Body of pancreas (tissue), 4 donors: ENCODE measurements at regions not wholly inside any gene's neighbourhood (a gene's known extent, or its start where the extent isn't known, plus 50 kb on each side); places are given as distances from the start of the nearest gene placed in this dataset.

ENCODE experiments used
- ATAC-seq: fragments of 150-250 bp; one replicate; pipeline ENCODE4 v1.9.1; 2016
- DNase-seq, 4 donors: peaks; one replicate each; pipeline ENCODE4 v3.0.0-alpha.2; 2019
- H3K27ac ChIP-seq, 4 donors: fragments of 200-600 bp; sonication (generic); 1 replicate in 3 of 4; 2 replicates in 1 of 4; pipeline versions ENCODE4 v1.5.1 to v1.6.1; 2016 to 2019; ENCODE audit warnings: mild to moderate bottlenecking in 1 of 4, mixed read lengths in 1 of 4, moderate library complexity in 1 of 4
- H3K27me3 ChIP-seq, 2 donors: fragments of 200-600 bp; sonication (generic); one replicate each; pipeline ENCODE4 v1.6.0; 2016; ENCODE audit warnings: mild to moderate bottlenecking in 1 of 2
- H3K36me3 ChIP-seq, 2 donors: fragments of 200-600 bp; sonication (generic); replicated peaks in 1 of 2; 2 replicates each; pipeline ENCODE4 v1.5.1; 2016; ENCODE audit warnings: low read depth in 2 of 2; ENCODE audit not compliant: insufficient read depth in 1 of 2
- H3K4me1 ChIP-seq: fragments of 200-600 bp; sonication (generic); one replicate; pipeline ENCODE4 v1.6.0; 2016
- H3K4me3 ChIP-seq, 2 donors: fragments of 200-600 bp; sonication (generic); 1 replicate in 1 of 2; 2 replicates in 1 of 2; pipeline ENCODE4 v1.5.1; 2016 to 2019
- H3K9me3 ChIP-seq, 3 donors: fragments of 200-600 bp; sonication (generic); 1 replicate in 2 of 3; 2 replicates in 1 of 3; pipeline ENCODE4 v1.5.1; 2016
- POLR2A ChIP-seq, 3 donors: fragments of 450-650 bp; IDR thresholded peaks; one replicate each; pipeline ENCODE4 v1.6.1; 2016; ENCODE audit warnings: antibody characterized with exemption in 3 of 3, mild to moderate bottlenecking in 2 of 3
- WGBS, 2 donors: methylation state at CpG; one replicate each; pipeline ENCODE4 v1.1.5; 2017; 5-methylcytosine and 5-hydroxymethylcytosine counted together
- intact Hi-C: fragments of 100-400 bp; cut with DNase I; formaldehyde crosslinking; loops from one replicate; pipeline ENCODE4 v1.15.1; 2023
- TF ChIP-seq, protein P1 (sequence below), 7 experiments: fragments of 450-650 bp in 4 of 7; fragments of 200-600 bp in 3 of 7; sonication (generic) in 3 of 7; IDR thresholded peaks; one replicate each; pipeline ENCODE4 v1.5.1; 2016 to 2019; ENCODE audit warnings: antibody characterized with exemption in 7 of 7

DNA sequence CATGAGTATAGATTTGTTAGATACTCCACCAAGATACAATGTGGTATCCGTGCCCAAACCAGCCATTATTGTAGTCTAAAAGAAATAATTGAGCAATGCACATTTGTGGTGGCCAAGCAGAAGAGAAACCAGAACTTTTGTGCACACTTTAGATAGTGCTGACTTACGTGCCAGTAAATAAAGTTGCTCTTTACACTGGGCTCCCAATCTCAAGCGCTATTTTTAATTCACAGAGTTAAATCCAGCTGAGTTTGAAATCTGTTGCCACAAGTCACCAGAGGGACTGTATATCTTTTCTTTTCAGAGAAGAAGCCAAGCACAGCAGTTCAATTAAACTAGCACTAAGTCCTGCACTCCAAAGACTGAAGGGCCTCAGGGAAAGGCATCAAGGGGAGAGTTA lies 680.4 kb downstream of the TDRD15 start:
- 48 to 72% methylated on average over 3 of the region's 3 CpGs for WGBS, 2 donors
- intact Hi-C loops, result no loop called here
- TF ChIP-seq, protein P1, sequence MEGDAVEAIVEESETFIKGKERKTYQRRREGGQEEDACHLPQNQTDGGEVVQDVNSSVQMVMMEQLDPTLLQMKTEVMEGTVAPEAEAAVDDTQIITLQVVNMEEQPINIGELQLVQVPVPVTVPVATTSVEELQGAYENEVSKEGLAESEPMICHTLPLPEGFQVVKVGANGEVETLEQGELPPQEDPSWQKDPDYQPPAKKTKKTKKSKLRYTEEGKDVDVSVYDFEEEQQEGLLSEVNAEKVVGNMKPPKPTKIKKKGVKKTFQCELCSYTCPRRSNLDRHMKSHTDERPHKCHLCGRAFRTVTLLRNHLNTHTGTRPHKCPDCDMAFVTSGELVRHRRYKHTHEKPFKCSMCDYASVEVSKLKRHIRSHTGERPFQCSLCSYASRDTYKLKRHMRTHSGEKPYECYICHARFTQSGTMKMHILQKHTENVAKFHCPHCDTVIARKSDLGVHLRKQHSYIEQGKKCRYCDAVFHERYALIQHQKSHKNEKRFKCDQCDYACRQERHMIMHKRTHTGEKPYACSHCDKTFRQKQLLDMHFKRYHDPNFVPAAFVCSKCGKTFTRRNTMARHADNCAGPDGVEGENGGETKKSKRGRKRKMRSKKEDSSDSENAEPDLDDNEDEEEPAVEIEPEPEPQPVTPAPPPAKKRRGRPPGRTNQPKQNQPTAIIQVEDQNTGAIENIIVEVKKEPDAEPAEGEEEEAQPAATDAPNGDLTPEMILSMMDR (IDR thresholded peaks at IDR 0.05), result no peak
- TF ChIP-seq POLR2A (IDR thresholded peaks at IDR 0.05), result no peak

DNA sequence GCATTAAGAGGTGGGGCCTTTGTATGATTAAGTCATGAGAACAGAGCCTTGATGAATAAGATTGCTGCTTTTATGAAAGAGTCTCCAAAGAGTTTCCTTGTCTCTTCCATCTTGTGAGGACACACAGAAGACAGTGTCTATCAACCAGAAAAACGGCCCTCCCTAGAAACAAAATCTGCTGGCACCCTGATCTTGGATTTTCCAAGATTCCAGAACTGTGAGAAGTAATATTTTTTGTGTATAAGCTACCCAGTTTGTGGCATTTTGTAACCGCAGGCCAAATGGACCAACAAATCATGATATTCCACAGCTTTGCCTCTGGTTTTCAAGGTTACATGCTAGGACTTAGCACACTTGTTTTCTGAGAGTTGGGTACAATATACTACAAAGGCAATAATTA lies 687.8 kb downstream of the TDRD15 start:
- H3K4me3 ChIP-seq, result no peak overlapping the region
- 53 to 54% methylated on average over 2 of the region's 2 CpGs for WGBS, 2 donors
- no peak overlapping the region for H3K27ac ChIP-seq
- ATAC-seq, result no peak
- TF ChIP-seq, protein P1 (IDR thresholded peaks at IDR 0.05), result no peak
- no peak for TF ChIP-seq POLR2A (IDR thresholded peaks at IDR 0.05)
- no peaks in the 10 kb centered on the region for H3K4me1 ChIP-seq
- H3K27me3 ChIP-seq, result no peaks in the 10 kb centered on the region
- no peak for DNase-seq
- H3K9me3 ChIP-seq, result no peaks in the 10 kb centered on the region
- intact Hi-C loops, result no loop called here
- no peaks in the 10 kb centered on the region for H3K36me3 ChIP-seq

More for the DNA sequence above, 680.4 kb downstream of the TDRD15 start:
- H3K4me1 ChIP-seq, result no peaks in the 10 kb centered on the region
- H3K27me3 ChIP-seq, result no peaks in the 10 kb centered on the region
- H3K27ac ChIP-seq, result no peak overlapping the region
- ATAC-seq, result no peak
- no peak overlapping the region for H3K4me3 ChIP-seq
- H3K36me3 ChIP-seq, result no peaks in the 10 kb centered on the region
- DNase-seq, result no peak
- no peaks in the 10 kb centered on the region for H3K9me3 ChIP-seq

DNA sequence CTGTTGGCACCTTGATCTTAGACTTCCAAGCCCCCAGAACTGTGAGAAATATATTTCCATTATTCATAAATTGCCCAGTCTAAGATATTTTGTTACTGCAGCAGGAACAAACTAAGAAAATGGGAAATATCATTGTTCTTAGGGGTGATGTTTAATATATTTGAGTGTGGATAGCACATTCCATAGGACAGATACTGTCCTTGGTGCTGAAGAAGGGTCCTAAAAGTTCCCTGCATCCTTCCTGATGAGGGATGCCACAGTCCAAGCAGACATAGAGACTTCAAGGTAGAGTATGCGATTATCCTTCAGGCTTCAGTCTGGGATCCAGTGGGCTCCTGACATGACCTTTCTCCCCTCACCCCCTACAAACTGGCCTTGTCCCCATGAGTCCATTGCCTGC lies 689.0 kb downstream of the TDRD15 start:
- 74 to 92% methylated on average over 1 of the region's 1 CpG for WGBS, 2 donors
- no peak for TF ChIP-seq POLR2A (IDR thresholded peaks at IDR 0.05)
- TF ChIP-seq, protein P1 (IDR thresholded peaks at IDR 0.05), result no peak
- intact Hi-C loops, result no loop called here
- Histone ChIP-seq H3K4me3 (no peak overlapping the region), H3K27ac (no peak overlapping the region), H3K4me1 (no peaks in the 10 kb centered on the region), H3K27me3 (no peaks in the 10 kb centered on the region), H3K36me3 (no peaks in the 10 kb centered on the region), H3K9me3 (no peaks in the 10 kb centered on the region)
- DNase-seq (no peak), ATAC-seq (no peak)

DNA sequence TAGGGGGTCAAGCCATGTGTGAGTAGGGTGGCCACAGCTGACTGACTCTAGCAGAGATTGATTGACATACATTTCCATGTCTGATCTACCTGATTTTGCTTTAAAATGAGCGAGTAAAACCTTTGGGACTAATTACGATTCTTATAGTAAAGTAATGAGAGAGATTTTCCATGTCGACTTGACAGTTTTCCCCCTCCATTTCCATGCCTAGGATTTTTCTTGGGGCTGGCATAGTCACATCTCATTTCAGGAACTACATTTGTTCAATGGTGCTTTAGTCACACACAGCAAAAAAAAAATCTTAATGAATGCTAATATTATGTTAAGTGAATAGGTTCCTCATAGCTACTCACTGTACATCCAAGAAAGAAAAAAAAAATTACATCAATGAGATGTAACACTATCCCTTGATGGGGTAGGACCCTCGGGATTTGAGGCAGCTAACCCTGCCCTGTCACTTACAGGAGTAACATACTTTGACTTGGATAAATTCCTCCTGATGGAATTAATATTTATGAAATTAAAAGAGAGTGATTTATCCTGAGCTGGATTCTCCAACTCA lies 690.9 kb downstream of the TDRD15 start:
- no peak overlapping the region for H3K27ac ChIP-seq
- H3K4me1 ChIP-seq, result no peaks in the 10 kb centered on the region
- no peaks in the 10 kb centered on the region for H3K27me3 ChIP-seq
- H3K4me3 ChIP-seq, result no peak overlapping the region
- no peak for TF ChIP-seq POLR2A (IDR thresholded peaks at IDR 0.05)
- TF ChIP-seq, protein P1 (IDR thresholded peaks at IDR 0.05), result no peak
- 36 to 43% methylated on average over 4 of the region's 4 CpGs for WGBS, 2 donors
- DNase-seq, result no peak
- intact Hi-C loops, result no loop called here
- H3K9me3 ChIP-seq, result no peaks in the 10 kb centered on the region
- no peak for ATAC-seq
- H3K36me3 ChIP-seq, result no peaks in the 10 kb centered on the region

DNA sequence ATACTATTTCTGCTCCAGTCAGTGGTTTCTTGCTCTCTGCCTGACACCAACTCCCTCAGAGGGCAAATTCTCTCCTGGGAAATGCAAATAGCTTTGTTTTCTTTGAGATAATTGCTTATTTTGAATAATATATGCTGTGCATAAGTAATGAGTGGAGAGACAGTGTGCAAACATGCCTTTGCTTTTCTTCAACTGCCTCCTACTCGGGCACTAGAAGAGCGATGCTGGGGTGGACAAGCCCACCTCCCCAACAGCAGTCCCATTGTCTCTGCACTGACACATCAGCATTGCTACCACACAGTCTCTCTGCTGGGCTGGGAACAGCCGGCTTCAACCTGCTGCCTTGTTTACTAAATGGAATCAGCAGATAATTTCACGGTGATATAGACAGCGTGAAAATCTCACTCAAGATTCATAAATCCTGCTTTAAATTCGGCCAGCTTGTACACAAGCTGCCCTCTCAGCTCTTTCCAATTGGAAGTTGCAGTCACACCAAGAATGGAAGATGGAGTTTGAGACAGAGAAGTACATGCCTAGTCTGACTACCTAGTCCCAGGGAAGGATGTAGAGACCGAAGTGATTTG lies 694.5 kb downstream of the TDRD15 start:
- intact Hi-C loops, result no loop called here
- ATAC-seq, result no peak
- H3K9me3 ChIP-seq, result no peaks in the 10 kb centered on the region
- H3K4me1 ChIP-seq, result no peaks in the 10 kb centered on the region
- H3K36me3 ChIP-seq, result no peaks in the 10 kb centered on the region
- H3K27ac ChIP-seq, result no peak overlapping the region
- 31 to 40% methylated on average over 7 of the region's 7 CpGs for WGBS, 2 donors
- no peak overlapping the region for H3K4me3 ChIP-seq
- DNase-seq, result no peak
- TF ChIP-seq POLR2A (IDR thresholded peaks at IDR 0.05), result no peak
- TF ChIP-seq, protein P1 (IDR thresholded peaks at IDR 0.05), result no peak
- no peaks in the 10 kb centered on the region for H3K27me3 ChIP-seq
